NCI-H748 (cell line): ENCODE measurements at regions not wholly inside any gene's neighbourhood (a gene's known extent, or its start where the extent isn't known, plus 50 kb on each side); places are given as distances from the start of the nearest gene placed in this dataset.

Experiments used
- DNase-seq: peaks from one replicate; lab custom pipeline; 2025; ENCODE audit not compliant: unreplicated experiment; lab: John Stamatoyannopoulos, UW

DNA sequence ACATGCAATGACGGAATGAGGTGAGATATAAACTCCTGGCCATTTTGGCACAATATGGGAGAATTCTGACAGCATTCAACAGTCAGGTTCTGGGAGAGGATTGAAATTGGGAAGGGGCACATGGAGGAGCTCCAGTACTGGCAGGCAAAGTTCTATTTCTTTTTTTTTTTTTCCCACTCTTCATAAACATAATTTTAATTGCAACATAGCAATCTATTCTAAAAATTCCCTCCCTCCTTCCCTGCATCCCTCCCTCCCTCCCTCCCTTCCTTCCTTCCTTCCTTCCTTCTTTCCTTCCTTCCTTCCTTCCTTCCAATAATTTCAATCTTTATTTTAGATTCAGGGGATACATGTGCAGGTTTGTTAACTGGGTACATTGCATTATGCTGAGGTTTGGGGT is 93.2 kb downstream of the PTCSC3 start:
- no peak for DNase-seq

DNA sequence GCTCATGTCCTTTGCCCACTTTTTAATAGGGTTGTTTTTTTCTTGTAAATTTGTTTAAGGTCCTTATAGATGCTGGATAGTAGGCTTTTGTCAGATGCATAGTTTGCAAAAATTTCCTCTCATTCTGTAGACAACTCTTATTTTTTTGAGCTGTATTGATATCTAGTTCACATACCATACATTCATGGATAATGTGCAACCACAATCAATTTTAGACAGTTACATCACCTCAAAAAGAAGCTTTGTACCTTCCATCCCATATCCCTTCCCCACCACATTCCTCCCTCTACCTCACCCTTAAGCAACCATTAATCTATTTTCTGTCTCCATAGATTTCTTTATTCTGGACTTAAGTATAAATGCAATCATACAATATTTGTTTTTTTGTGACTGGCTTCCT is 98.4 kb downstream of the PTCSC3 start:
- DNase-seq: no peak

DNA sequence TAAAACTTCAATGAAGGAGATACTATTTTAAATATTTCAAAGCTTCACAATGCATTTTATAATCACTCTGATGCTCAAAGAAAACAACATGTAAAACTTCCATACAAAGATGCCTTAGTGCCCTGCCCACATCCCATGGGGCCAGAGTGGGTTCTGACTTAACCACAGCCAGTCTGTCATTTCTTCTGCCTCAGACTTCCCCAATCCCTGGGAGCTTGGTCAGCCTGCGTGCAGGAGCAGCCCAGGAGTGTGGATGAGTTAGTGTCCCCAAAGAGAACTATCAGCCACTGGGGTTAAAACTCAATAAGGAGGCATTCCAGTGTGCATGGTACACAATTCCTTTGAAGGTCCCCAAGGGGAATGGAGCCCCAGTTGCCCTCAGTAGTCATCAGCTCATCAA is 100.3 kb downstream of the PTCSC3 start:
- no peak for DNase-seq

DNA sequence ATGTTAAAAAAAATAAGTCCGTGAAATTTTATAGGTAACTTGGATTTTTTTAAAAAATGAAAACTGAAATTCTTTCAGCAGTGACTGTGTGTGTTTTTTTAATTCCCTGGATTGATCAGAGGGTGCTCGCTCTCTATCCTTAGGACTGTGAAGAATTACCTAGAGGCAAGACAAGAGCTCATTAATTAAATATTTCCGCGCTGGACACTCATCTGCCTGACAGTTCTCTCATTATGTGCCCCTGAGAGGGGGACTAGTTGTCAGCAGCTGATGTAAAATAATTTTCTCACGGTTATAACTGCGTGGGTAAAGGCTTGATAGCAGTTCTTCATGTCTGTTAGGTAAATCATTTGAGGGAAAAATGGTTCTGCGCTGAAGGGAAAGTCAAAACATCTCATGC is 101.3 kb downstream of the PTCSC3 start:
- DNase-seq: no peak

DNA sequence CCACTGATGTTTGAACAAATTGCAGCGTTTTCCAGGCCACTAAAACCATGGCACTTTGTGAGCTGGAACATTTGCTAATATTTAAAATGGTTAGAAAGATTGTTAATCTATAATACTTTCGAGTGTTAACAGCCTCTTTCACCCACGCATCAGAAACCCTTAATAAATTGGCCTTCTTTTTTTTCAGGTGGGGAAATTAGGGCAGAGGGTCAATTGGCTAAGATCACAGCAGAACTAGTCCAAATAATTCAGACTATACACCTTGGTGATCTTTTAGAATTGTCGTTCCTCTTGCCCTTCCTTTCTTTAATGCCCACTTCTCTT is 105.8 kb downstream of the PTCSC3 start:
- no peak for DNase-seq

DNA sequence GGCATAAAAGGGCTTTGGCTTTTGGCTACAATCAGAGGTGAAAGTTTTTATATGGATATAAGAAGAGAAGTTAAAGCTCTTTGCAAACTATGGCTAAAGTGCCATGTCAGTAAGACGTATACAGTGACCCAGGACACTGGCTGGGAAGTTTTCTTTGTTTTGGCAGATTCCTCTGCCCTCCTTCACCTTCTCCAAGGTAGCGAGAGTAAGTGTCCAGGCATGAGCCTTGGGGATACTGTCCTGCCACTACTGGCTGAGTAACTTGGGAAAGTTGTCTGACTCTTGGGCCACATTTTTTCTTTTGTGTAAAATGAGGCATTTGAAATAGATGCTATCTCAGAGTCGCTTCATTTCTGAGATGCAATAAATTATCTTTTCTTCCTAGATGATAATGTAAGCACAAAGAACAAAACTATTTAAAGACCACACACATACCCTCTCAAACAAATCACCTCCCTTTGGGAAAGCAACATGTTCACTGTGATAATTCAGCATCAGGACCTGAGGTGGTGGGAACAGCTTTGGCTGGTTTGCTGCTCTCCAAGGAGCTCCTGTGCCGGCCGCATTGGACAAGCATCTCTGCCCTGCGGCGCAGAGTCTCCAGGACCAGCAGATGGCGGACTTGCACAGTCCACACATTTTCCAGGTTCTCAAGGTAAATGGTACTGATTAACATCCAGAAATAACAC is 106.3 kb downstream of the PTCSC3 start:
- peak; percentile 91 for DNase-seq

DNA sequence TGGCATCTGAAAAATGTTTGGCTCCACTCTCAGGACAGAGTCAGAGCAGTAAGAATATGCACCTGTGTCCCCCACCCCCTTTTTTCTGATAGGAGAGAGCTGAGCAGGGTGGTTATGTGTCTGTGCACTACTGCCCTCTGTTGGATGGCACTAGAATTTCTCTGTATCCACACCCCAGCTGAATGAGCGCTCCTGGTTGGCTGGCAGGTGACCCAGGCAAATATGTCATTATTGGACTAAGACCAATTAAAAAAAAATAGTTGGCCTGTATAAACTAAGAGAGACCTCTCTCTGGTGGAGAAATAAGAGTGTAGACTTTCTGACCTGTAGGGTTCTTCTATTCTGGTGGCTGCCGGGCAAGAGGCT is 107.0 kb downstream of the PTCSC3 start:
- peak; percentile 77 for DNase-seq

DNA sequence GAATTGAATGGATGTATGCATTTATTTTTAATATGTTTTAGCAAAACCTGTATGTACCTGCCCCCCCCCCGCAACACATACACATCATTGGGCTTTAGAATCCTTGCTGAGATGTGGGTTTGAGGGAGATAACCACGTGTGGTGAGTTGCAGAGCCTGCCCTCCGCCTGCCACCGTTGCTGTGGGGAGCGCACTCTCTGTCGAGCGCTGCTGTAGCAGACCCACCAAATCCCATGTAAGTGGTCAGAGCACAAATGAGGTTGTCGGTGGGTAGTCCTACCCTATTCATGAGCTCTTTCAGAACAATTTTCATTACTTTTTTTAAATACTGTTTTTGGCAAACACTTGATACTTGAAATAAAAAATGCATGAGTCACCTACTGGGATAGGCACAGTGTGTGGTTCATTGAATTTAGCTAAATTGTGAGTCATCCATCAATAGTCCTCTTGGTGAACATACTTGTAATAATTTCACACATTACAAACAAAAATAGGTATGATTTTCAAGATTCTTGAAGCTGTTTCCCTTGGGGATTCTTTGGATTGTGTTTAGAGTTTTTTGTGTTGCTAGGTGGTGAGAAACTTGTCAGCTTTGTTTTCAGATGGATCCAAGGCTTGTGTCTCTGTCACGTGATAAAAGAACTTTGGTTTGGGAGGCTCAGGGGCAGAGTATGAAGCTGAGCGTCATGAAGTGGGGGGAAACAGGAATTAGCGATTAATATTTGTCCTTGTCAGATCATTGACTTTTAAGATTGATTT is 107.6 kb downstream of the PTCSC3 start:
- DNase-seq: peak; percentile 62

DNA sequence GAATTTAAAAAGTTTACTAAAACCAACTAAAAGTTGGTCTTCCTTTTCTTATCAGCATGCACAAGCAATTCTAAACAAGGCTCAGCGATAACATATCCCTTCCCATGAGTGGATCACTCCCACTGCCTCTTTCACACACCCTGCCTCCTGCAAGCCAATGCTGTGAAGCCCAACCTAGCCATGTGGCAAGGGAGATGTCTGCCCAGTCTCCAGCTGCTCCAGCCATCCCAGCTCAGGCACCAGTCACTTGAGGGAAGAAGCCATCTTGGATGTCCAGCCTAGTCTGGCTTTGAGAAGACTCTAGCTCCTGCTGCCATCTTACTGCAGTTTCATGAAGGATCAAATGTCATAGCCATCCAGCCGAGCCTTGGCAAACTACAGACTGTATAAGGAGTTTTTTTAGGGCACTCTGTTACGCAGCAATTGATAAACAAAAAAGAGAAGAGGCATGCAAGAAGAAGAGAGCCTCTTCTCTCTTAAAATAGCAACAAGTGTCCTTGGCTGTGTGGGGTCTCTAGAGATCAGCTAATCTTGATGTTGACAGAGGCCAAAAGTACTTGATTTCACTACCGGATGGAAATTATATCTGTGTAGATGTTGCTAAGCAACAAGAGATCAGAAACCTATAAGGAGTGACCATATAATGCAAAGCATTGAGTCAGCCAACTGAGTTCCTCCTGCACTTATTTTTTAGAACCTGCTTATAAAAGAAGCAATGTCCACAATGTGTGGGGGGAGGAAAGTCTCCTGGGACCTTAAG is 108.9 kb downstream of the PTCSC3 start:
- peak; percentile 90 for DNase-seq

DNA sequence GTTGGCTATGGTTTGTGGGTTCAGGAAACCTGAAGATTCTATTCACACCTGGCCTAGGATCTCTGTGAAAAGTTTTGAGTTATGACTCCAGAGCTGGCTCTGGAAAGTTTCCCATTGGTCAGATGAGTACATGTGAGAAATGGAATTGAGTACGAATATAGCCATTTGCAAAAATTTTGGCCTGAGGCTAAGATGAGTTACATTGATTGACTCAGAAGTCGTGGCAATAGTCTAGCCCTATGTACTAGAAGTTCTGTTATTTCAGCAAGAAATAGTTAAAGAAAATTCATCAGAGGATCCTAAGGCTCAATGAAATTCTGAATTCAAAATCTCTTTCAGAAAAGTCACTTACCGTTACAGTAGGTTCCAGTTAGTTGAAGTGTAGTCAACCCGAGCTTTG is 109.9 kb downstream of the PTCSC3 start:
- no peak for DNase-seq

DNA sequence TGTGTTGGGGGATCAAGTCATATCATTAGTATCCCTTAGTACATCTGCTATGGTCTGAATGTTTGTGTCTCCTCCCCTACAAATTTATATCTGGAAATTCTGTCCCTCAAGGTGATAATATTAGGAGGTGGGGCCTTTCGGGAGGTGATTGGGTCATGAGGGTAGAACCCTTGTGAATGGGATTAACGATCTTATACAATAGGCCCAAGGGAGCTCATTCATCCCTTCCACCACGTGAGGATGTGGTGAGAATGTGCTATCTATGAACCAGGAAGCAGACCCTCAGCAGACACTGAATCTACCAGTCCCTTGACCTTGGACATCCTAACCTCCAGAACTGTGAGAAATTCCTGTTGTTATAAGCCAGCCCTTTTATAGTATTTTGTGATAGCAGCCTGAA is 110.7 kb downstream of the PTCSC3 start:
- DNase-seq: no peak

DNA sequence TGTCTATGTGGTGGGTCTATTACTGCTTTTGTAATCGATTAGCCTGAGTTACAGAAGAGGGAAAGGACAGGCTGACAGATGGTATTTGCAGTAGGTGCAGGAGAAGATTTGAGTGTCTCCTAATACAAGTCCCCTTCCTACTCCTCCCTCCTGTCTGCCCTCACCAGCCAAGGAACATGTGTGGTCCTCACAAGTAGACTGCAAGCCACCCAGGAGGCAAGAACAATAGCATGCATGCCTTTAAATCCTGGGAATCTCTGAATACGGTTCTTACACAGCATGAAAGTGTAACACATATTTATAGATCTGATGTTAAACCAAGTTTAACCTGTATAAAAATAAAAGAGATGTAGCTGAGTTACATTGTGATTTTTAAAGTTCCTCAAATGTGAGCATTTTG is 117.0 kb downstream of the PTCSC3 start:
- no peak for DNase-seq

DNA sequence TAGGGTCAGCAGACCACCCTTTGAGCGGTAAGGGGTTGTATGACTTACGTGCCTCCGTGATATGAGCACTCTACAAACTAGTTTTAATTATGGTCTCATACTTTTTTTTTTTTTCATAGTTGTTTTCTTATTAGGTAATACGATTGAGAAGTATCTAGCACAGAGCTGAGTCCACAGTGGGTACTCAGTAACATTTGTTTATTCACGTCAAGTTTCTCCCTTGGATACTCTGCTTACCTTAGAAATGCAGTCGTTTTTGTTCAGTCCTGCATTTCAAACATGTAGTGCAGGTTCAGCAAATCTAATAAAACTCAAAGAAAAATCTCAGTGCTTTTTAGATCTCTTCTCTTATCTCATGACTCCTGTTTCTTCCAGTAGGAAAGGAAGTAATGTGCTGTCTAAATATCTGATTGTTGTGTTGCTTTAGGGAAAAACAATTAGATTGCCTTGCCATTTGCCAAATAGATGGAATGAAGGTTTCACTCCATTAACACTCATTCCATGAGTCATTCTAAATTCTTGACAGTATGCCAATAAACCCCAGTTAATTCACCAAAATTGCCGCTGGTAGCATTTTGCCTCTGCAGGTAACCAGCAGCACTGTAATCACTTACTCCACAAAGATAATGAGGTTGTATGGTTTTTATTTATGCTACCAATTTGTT is 118.9 kb downstream of the PTCSC3 start:
- DNase-seq: peak; percentile 60

DNA sequence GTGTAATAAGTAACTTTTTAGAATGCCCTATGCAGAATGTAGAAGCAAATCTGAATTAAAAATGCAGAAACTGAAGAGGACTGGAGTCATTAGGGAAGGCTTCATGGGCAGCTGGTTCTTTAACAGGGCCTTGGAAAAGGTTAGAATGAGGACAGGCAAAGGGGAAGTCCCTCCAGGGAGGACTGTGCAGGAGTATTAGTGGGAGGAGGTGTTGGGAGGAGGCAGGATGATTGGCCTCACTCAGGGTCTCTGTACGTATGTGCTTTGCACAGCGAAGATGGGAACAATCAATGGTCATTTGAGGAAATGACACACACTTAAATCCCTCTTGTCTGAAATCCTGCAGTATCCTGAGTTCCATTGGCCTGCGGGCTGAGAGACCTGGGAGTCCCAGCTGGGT is 119.7 kb downstream of the PTCSC3 start:
- DNase-seq: no peak

DNA sequence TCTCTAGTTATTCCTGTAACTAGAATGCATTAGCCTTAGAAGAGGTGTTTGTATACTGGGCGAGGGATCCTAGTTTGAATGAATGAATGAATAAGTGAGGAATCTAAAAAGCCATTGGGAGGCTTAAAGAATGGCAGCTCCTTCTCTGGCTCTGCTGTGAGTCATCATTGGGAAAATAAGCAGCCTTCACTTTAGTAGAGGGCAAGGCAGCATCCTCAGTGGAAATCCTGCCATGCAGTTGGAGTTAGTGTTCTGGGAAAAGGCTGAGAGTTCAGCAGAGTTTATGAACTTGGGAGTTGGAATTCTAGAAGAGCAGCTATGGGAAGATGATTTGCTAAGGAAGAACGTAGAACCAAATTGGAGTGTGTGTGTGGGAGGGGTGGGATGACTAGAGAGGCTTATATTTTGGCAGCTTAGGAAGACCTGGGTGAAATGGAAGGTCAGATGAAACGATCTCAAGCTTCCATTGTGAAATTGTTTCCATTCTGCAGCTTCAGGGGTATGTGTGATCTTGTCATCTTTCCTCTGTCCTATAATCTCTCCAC is 120.8 kb downstream of the PTCSC3 start:
- DNase-seq: no peak

DNA sequence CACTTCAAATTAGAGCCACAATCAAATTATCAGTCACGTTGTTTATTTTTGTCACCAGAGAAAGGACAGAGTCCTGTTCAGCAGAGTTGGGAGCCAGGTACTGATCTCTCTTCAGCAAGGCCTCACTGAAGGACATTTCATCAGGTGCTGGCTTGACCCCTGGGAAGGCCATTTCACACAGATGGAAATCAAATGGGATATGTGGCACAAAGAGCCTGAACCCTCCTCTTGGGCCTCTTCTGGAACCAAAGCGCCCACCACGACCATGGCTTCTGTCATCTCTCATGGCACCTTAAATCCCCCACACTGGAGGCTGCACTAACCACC is 121.5 kb downstream of the PTCSC3 start:
- DNase-seq: no peak

DNA sequence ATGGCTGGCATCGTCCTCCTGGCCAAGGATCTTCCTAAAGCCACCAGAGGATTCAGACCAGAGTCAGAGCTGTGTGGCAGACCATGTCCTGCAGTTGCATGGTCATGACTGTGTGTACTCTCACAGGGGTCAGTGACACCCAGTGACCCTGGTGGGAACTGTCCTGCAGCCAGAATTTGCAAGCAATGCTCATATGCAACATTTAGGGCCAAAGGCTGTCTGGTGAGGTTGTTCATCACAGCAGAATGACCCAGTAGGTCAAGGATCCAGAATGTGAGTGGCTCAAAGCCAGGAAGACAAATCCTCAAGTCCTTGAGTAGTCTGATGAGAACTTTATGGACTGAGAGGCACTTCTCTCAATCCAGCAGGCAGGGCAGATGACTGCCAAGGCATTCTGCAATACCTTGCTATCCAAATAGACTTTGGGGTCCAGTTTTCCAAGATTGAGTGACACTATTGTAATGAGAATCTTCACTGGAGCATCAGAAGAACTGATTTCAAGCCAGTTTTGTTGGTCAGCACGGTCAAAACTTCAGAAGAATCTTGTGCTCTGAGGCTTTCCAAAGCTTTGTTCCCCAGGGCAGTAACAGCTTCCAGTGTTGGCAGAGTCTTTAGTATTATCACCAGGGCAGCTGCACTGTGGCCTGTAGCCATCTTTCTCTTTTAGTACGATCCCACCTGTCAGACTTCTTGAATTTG is 122.0 kb downstream of the PTCSC3 start:
- no peak for DNase-seq

DNA sequence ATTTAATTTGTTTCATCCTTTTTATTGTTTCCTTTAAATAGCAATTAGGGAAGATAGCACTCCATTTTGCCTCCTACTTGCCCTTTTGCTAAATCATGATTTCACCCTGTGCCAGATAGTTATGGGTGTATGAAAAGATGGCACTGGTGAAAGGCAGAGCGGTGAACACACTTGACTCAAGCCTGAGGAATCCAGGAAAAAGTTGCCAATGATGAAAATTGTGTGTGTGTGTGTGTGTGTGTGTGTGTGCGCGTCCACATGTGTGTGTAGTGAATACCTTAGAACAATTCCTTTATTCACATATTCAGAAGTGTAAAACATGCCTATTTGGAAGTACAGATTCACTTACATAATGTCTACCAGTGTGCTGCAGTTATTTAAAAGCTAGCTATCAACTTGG is 123.8 kb downstream of the PTCSC3 start:
- no peak for DNase-seq

DNA sequence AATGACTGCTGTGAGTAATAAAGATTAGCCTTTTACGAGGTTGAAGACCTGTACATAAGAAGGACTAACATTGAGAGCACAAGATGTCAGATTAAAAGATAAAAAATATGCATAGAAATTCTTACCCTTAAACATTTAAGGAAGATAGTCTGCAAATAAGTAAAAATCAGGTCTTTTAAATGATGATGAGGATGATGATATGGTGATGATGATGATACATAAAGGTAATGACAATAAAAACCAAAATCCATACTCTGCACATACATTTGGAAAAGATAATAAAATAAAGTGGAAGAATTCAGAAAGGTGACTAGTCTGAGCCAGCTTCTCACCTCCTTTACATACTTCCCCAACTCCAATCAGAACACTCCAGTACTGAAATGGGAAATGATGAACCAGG is 124.5 kb downstream of the PTCSC3 start:
- DNase-seq: no peak

DNA sequence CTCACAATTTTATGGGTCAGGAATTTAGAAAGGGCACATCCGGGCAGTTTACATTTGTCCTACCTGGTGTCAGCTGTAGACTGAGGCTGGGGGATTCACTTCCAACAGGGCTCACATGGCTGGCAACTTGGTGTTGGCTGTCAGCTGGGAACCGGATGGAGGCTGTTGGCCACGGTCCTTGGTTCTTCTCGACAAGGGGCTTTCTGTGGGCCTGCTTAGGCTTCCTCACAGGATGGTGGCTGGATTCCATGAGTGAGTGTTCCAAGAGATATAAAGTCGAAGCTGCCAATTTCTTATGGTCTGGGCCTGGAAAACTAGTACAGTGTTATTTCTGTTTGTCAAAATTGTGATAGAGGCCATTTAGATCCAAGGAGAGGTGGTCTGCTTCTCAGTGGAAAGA is 127.9 kb downstream of the PTCSC3 start:
- no peak for DNase-seq

DNA sequence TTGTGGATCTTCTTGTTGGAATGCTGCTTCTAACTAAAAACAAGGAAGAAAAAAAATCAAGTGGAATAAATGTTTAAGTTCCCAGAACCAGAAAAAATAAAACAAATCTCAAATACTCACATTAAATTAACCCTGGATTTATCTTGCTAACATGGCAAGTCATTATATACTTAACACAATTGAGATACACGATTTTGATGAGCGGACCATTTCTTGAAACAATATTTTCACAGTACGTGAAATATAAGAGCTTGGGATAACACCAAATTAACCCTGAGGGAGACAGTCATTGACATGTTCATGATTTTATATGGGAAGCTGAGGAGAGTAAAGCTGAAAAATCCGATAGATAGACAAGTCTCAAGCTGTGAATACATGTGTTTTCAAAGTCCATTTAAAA is 128.6 kb downstream of the PTCSC3 start:
- no peak for DNase-seq
